HL-60 (cell line): ENCODE measurements at regions not wholly inside any gene's neighbourhood (a gene's known extent, or its start where the extent isn't known, plus 50 kb on each side); places are given as distances from the start of the nearest gene placed in this dataset.

Source experiments
- GABPA ChIP-seq: IDR thresholded peaks from 2 replicates; pipeline ENCODE4 v1.6.1; 2012; ENCODE audit warnings: low read depth
- POLR2AphosphoS5 ChIP-seq: IDR thresholded peaks from 2 replicates; pipeline ENCODE4 v1.6.1; 2012; ENCODE audit warnings: low read depth
- SPI1 ChIP-seq: IDR thresholded peaks from 2 replicates; pipeline ENCODE4 v1.6.1; 2012; ENCODE audit warnings: low read depth, mild to moderate bottlenecking, borderline replicate concordance
- TF ChIP-seq, protein P1 (sequence below): IDR thresholded peaks from one replicate; pipeline ENCODE4 v1.5.1; 2011; ENCODE audit warnings: low read length, control low read depth, inconsistent platforms; ENCODE audit not compliant: insufficient read depth
- TF ChIP-seq, protein P2 (sequence below): IDR thresholded peaks from 2 replicates; pipeline ENCODE4 v1.6.1; 2012; ENCODE audit warnings: low read depth; ENCODE audit not compliant: insufficient replicate concordance

DNA sequence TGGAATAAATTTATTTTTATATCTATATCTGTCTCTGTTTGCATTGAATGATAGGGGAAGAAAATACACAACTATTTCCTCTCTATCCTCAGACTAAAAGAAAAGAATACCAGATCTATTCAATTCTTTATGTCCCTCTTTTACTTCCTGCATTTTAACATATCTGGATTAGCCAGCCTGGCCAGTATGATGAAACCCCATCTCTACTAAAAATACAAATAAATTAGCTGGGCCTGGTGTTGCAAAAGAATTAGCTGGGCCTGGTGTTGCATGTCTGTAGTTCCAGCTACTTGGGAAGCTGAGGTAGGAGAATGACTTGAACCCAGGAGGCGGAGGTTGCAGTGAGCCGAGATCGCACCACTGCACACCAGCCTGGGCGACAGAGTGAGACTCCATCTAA lies 182.0 kb downstream of the LURAP1L start:
- TF ChIP-seq, protein P1, sequence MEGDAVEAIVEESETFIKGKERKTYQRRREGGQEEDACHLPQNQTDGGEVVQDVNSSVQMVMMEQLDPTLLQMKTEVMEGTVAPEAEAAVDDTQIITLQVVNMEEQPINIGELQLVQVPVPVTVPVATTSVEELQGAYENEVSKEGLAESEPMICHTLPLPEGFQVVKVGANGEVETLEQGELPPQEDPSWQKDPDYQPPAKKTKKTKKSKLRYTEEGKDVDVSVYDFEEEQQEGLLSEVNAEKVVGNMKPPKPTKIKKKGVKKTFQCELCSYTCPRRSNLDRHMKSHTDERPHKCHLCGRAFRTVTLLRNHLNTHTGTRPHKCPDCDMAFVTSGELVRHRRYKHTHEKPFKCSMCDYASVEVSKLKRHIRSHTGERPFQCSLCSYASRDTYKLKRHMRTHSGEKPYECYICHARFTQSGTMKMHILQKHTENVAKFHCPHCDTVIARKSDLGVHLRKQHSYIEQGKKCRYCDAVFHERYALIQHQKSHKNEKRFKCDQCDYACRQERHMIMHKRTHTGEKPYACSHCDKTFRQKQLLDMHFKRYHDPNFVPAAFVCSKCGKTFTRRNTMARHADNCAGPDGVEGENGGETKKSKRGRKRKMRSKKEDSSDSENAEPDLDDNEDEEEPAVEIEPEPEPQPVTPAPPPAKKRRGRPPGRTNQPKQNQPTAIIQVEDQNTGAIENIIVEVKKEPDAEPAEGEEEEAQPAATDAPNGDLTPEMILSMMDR: no peak
- TF ChIP-seq GABPA (no peak), SPI1 (no peak), POLR2AphosphoS5 (no peak)
- TF ChIP-seq, protein P2, sequence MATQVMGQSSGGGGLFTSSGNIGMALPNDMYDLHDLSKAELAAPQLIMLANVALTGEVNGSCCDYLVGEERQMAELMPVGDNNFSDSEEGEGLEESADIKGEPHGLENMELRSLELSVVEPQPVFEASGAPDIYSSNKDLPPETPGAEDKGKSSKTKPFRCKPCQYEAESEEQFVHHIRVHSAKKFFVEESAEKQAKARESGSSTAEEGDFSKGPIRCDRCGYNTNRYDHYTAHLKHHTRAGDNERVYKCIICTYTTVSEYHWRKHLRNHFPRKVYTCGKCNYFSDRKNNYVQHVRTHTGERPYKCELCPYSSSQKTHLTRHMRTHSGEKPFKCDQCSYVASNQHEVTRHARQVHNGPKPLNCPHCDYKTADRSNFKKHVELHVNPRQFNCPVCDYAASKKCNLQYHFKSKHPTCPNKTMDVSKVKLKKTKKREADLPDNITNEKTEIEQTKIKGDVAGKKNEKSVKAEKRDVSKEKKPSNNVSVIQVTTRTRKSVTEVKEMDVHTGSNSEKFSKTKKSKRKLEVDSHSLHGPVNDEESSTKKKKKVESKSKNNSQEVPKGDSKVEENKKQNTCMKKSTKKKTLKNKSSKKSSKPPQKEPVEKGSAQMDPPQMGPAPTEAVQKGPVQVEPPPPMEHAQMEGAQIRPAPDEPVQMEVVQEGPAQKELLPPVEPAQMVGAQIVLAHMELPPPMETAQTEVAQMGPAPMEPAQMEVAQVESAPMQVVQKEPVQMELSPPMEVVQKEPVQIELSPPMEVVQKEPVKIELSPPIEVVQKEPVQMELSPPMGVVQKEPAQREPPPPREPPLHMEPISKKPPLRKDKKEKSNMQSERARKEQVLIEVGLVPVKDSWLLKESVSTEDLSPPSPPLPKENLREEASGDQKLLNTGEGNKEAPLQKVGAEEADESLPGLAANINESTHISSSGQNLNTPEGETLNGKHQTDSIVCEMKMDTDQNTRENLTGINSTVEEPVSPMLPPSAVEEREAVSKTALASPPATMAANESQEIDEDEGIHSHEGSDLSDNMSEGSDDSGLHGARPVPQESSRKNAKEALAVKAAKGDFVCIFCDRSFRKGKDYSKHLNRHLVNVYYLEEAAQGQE: no peak
